Naive thymus-derived CD4-positive, alpha-beta T cell (primary cell): ENCODE measurements at regions not wholly inside any gene's neighbourhood (a gene's known extent, or its start where the extent isn't known, plus 50 kb on each side); places are given as distances from the start of the nearest gene placed in this dataset.

Source experiments
- ATAC-seq: fragments of 150-1000 bp; cut with Tn5 transposase; 2 replicates; pipeline ENCODE4 v1.10.0; 2021; ENCODE audit warnings: mild to moderate bottlenecking, moderate library complexity
- CTCF ChIA-PET: fragments of 350-600 bp; sonication (Branson Sonifier 250); formaldehyde crosslinking; loops from one replicate; lab custom pipeline; 2021; ENCODE audit warnings: antibody characterized with exemption; lab: Charles Lee
- POLR2A ChIA-PET: fragments of 350-600 bp; sonication (Branson Sonifier 250); formaldehyde crosslinking; loops from one replicate; lab custom pipeline; 2021; ENCODE audit warnings: antibody characterized with exemption, inconsistent platforms; lab: Charles Lee
- DNase-seq, 9 donors: peaks; one replicate each; pipeline versions ENCODE4 v3.0.0 to v3.0.0-alpha.2; 2020 to 2022; ENCODE audit warnings: mixed read lengths in 1 of 9
- H3K27ac ChIP-seq: one replicate; pipeline ENCODE4 v1.7.0; 2013; ENCODE audit warnings: mild to moderate bottlenecking, low read depth, low read length, moderate library complexity
- H3K27me3 ChIP-seq, 2 donors: one replicate each; pipeline ENCODE4 v1.7.0; 2013; ENCODE audit warnings: low read length in 2 of 2, mild to moderate bottlenecking in 2 of 2, moderate library complexity in 2 of 2; ENCODE audit not compliant: control insufficient read depth in 2 of 2, insufficient read depth in 2 of 2
- H3K36me3 ChIP-seq, 3 experiments: 1 replicate in 2 of 3; 2 replicates in 1 of 3; pipeline ENCODE4 v1.7.0; 2013; ENCODE audit warnings: low read length in 3 of 3, mild to moderate bottlenecking in 3 of 3, moderate library complexity in 1 of 3; ENCODE audit not compliant: insufficient read depth in 3 of 3, control insufficient read depth in 2 of 3
- H3K4me1 ChIP-seq, 2 donors: one replicate each; pipeline ENCODE4 v1.7.0; 2013; ENCODE audit warnings: low read length in 2 of 2, mild to moderate bottlenecking in 2 of 2, moderate library complexity in 1 of 2; ENCODE audit not compliant: control insufficient read depth in 2 of 2, insufficient read depth in 2 of 2
- H3K4me3 ChIP-seq: 2 replicates; pipeline ENCODE4 v1.7.0; 2013; ENCODE audit warnings: mild to moderate bottlenecking, low read length
- H3K9me3 ChIP-seq, 3 experiments: 1 replicate in 2 of 3; 2 replicates in 1 of 3; pipeline ENCODE4 v1.7.0; 2013; ENCODE audit warnings: low read length in 3 of 3; ENCODE audit not compliant: control insufficient read depth in 2 of 3
- H3K27ac Mint-ChIP-seq, 9 donors: one replicate each; pipeline ENCODE4 v1.8.0; 2020 to 2022; ENCODE audit warnings: mixed read lengths in 9 of 9, mild to moderate bottlenecking in 8 of 9, moderate library complexity in 5 of 9, inconsistent platforms in 2 of 9
- H3K27me3 Mint-ChIP-seq, 5 donors: one replicate each; pipeline ENCODE4 v1.8.0; 2021 to 2022; ENCODE audit warnings: mixed read lengths in 5 of 5, mild to moderate bottlenecking in 1 of 5
- H3K36me3 Mint-ChIP-seq, 5 donors: one replicate each; pipeline ENCODE4 v1.8.0; 2020 to 2022; ENCODE audit warnings: mixed read lengths in 5 of 5, mild to moderate bottlenecking in 3 of 5, inconsistent platforms in 1 of 5
- H3K4me1 Mint-ChIP-seq, 7 donors: one replicate each; pipeline ENCODE4 v1.8.0; 2020 to 2022; ENCODE audit warnings: mixed read lengths in 7 of 7, mild to moderate bottlenecking in 3 of 7, inconsistent platforms in 1 of 7
- H3K4me3 Mint-ChIP-seq, 10 donors: one replicate each; pipeline ENCODE4 v1.8.0; 2020 to 2022; ENCODE audit warnings: mild to moderate bottlenecking in 10 of 10, mixed read lengths in 10 of 10, moderate library complexity in 6 of 10, inconsistent platforms in 2 of 10
- H3K9me3 Mint-ChIP-seq, 11 donors: one replicate each; pipeline ENCODE4 v1.8.0; 2020 to 2022; ENCODE audit warnings: mixed read lengths in 11 of 11, mild to moderate bottlenecking in 4 of 11, inconsistent platforms in 1 of 11, moderate library complexity in 1 of 11
- intact Hi-C, 2 donors: fragments of 100-400 bp; cut with micrococcal nuclease; formaldehyde crosslinking; loops; one replicate each; pipeline ENCODE4 v1.15.1; 2023

GRCh38 chrX:112520124-112520523, 159.6 kb downstream of the LHFPL1 start:
- ChIA-PET POLR2A (no interaction called here), CTCF (no interaction called here)
- Mint-ChIP-seq H3K27me3 (peaks cover 0 to 7% (median 0%) of the 10 kb centered on the region in 5 donors), H3K36me3 (no peaks in the 10 kb centered on the region), H3K9me3 (peaks cover 0 to 6% (median 2%) of the 10 kb centered on the region in 11 donors), H3K4me1 (no peaks in the 10 kb centered on the region), H3K27ac (no peak overlapping the region), H3K4me3 (no peak overlapping the region)
- DNase-seq (no peak), ATAC-seq (no peak)
- H3K36me3 ChIP-seq, result no peaks in the 10 kb centered on the region
- H3K4me3 ChIP-seq, result no peak overlapping the region
- intact Hi-C loops, result no loop called here
- no peaks in the 10 kb centered on the region for H3K27me3 ChIP-seq
- no peaks in the 10 kb centered on the region for H3K4me1 ChIP-seq
- peaks cover 0 to 4% (median 0%) of the 10 kb centered on the region in 3 experiments for H3K9me3 ChIP-seq
- H3K27ac ChIP-seq, result no peak overlapping the region

DNA sequence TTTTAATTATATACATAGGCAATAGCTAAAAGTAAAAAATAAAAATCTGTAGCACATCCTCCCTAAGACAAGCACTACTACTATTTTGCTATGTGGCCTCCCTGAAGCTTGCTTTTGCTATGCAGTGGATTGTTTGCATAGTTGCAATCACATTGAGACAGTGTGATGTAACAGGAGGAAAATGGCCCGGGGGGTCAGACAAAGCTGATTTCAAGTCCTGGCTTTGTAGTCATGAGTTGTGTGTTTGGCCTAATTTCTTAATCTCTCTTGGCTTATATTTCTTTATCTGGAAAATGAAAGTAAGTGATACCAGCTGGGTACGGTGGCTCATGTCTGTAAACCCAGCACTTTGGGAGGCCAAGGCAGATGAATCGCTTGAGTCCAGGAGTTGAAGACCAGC, 166.6 kb downstream of the LHFPL1 start:
- Mint-ChIP-seq H3K27me3 (no peaks in the 10 kb centered on the region), H3K4me3 (no peak overlapping the region), H3K4me1 (no peaks in the 10 kb centered on the region), H3K9me3 (peaks cover 4 to 27% (median 13%) of the 10 kb centered on the region in 11 donors), H3K36me3 (no peaks in the 10 kb centered on the region), H3K27ac (no peak overlapping the region)
- H3K9me3 ChIP-seq, result peaks cover 0 to 8% (median 0%) of the 10 kb centered on the region in 3 experiments
- H3K27me3 ChIP-seq, result no peaks in the 10 kb centered on the region
- ChIA-PET CTCF (no interaction called here), POLR2A (no interaction called here)
- no peak overlapping the region for H3K27ac ChIP-seq
- no peaks in the 10 kb centered on the region for H3K4me1 ChIP-seq
- DNase-seq, result no peak
- intact Hi-C loops, result no loop called here
- H3K36me3 ChIP-seq, result no peaks in the 10 kb centered on the region
- no peak for ATAC-seq
- no peak overlapping the region for H3K4me3 ChIP-seq

DNA sequence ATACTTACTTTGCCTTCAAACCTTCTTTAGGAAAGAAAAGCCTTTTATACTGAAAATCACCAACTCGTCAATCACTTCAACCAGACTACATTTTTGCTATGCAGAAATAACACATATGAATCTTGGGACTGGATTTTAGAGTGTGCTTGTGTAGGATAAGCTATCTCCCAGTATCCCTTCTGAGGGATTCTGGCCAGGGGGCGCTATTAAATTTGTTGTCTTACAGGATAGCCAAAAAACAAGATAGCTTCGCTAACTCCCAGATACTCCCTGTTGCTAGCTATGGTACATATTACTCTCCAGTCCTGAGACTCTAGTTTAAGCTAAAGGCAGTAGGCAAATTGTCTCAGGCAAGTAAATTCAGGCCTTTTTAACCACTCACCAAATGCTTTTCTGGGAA, 167.2 kb downstream of the LHFPL1 start:
- no peak overlapping the region for H3K4me3 ChIP-seq
- Mint-ChIP-seq H3K27me3 (no peaks in the 10 kb centered on the region), H3K9me3 (peaks cover 4 to 28% (median 14%) of the 10 kb centered on the region in 11 donors), H3K27ac (no peak overlapping the region), H3K36me3 (no peaks in the 10 kb centered on the region), H3K4me1 (no peaks in the 10 kb centered on the region), H3K4me3 (no peak overlapping the region)
- H3K27ac ChIP-seq, result no peak overlapping the region
- no peak for ATAC-seq
- DNase-seq, result no peak
- no peaks in the 10 kb centered on the region for H3K36me3 ChIP-seq
- H3K9me3 ChIP-seq, result peaks cover 0 to 8% (median 0%) of the 10 kb centered on the region in 3 experiments
- CTCF ChIA-PET, result no interaction called here
- POLR2A ChIA-PET, result no interaction called here
- no peaks in the 10 kb centered on the region for H3K4me1 ChIP-seq
- intact Hi-C loops, result no loop called here
- H3K27me3 ChIP-seq, result no peaks in the 10 kb centered on the region

- ChIA-PET CTCF (no interaction called here), POLR2A (no interaction called here)
- Histone ChIP-seq H3K27me3 (no peaks in the 10 kb centered on the region), H3K4me1 (no peaks in the 10 kb centered on the region), H3K9me3 (peaks cover 0 to 8% (median 0%) of the 10 kb centered on the region in 3 experiments), H3K36me3 (no peaks in the 10 kb centered on the region), H3K27ac (no peak overlapping the region), H3K4me3 (no peak overlapping the region)
- DNase-seq (no peak), ATAC-seq (no peak)
- Mint-ChIP-seq H3K36me3 (no peaks in the 10 kb centered on the region), H3K27me3 (no peaks in the 10 kb centered on the region), H3K4me3 (no peak overlapping the region), H3K27ac (no peak overlapping the region), H3K9me3 (peaks cover 4 to 28% (median 14%) of the 10 kb centered on the region in 11 donors), H3K4me1 (no peaks in the 10 kb centered on the region)
- intact Hi-C loops, result no loop called here
These were observed 169.1 kb downstream of the LHFPL1 start for GRCh38 chrX:112510629-112511028.

- Histone ChIP-seq H3K27ac (no peak overlapping the region), H3K36me3 (no peaks in the 10 kb centered on the region), H3K27me3 (no peaks in the 10 kb centered on the region), H3K4me3 (no peak overlapping the region), H3K9me3 (no peaks in the 10 kb centered on the region), H3K4me1 (no peaks in the 10 kb centered on the region)
- intact Hi-C loops, result no loop called here
- Mint-ChIP-seq H3K27me3 (no peaks in the 10 kb centered on the region), H3K9me3 (peaks cover 0 to 9% (median 0%) of the 10 kb centered on the region in 11 donors), H3K4me1 (no peaks in the 10 kb centered on the region), H3K36me3 (no peaks in the 10 kb centered on the region), H3K27ac (no peak overlapping the region), H3K4me3 (no peak overlapping the region)
- ChIA-PET POLR2A (no interaction called here), CTCF (no interaction called here)
- ATAC-seq (no peak), DNase-seq (no peak)
These were observed 202.1 kb downstream of the LHFPL1 start for GRCh38 chrX:112477653-112478052.

DNA sequence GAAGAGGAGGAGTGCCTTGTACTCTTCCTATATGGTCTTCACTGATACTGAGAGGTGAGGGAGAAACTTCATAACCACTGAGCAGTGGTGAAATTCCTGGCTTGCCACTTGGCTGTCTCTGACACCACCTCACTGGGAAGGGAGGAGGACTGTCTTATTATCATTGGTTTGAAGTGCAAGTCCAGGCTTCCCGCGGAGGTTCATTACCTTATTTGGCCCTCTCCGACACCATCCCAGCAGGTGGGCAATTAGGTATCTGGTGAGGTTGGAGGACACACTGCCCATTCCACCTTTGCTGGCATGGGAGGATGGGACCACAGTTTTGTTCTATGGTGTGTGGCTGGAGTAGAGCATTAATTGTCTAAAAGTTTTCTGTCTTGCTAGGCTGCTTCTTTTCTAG, 206.1 kb downstream of the LHFPL1 start:
- H3K27ac ChIP-seq, result no peak overlapping the region
- H3K27me3 Mint-ChIP-seq, result no peaks in the 10 kb centered on the region
- no peaks in the 10 kb centered on the region for H3K36me3 Mint-ChIP-seq
- no peak for DNase-seq
- peaks cover 0 to 7% (median 0%) of the 10 kb centered on the region in 11 donors for H3K9me3 Mint-ChIP-seq
- H3K4me1 ChIP-seq, result no peaks in the 10 kb centered on the region
- intact Hi-C loops, result no loop called here
- no peaks in the 10 kb centered on the region for H3K36me3 ChIP-seq
- no peaks in the 10 kb centered on the region for H3K27me3 ChIP-seq
- ChIA-PET CTCF (no interaction called here), POLR2A (no interaction called here)
- H3K4me1 Mint-ChIP-seq, result no peaks in the 10 kb centered on the region
- no peak overlapping the region for H3K27ac Mint-ChIP-seq
- no peak overlapping the region for H3K4me3 ChIP-seq
- no peak overlapping the region for H3K4me3 Mint-ChIP-seq
- no peak for ATAC-seq
- no peaks in the 10 kb centered on the region for H3K9me3 ChIP-seq

GRCh38 chrX:112470551-112470950, 209.2 kb downstream of the LHFPL1 start:
- no peaks in the 10 kb centered on the region for H3K36me3 ChIP-seq
- no peaks in the 10 kb centered on the region for H3K27me3 ChIP-seq
- DNase-seq (no peak), ATAC-seq (no peak)
- CTCF ChIA-PET, result no interaction called here
- Mint-ChIP-seq H3K27me3 (no peaks in the 10 kb centered on the region), H3K9me3 (peaks cover 0 to 1% (median 0%) of the 10 kb centered on the region in 11 donors), H3K4me3 (no peak overlapping the region), H3K27ac (no peak overlapping the region), H3K4me1 (no peaks in the 10 kb centered on the region), H3K36me3 (no peaks in the 10 kb centered on the region)
- POLR2A ChIA-PET, result no interaction called here
- no peak overlapping the region for H3K27ac ChIP-seq
- intact Hi-C loops, result no loop called here
- no peaks in the 10 kb centered on the region for H3K4me1 ChIP-seq
- no peak overlapping the region for H3K4me3 ChIP-seq
- no peaks in the 10 kb centered on the region for H3K9me3 ChIP-seq
